ENCODE measurements at regions not wholly inside any gene's neighbourhood (a gene's known extent, or its start where the extent isn't known, plus 50 kb on each side); places are given as distances from the start of the nearest gene placed in this dataset.

- TF ChIP-seq POLR2A (IDR thresholded peaks at IDR 0.05) = no peak
- no peak for TF ChIP-seq CTCF (IDR thresholded peaks at IDR 0.05)
Measured at GRCh38 chr10:133031541-133032125, 56.1 kb upstream of the ADGRA1 start.

Data from body of pancreas (tissue), 4 donors.